ENCODE measurements at regions not wholly inside any gene's neighbourhood (a gene's known extent, or its start where the extent isn't known, plus 50 kb on each side); places are given as distances from the start of the nearest gene placed in this dataset.

GRCh38 chr12:24255920-24256665 is 306.6 kb upstream of the SOX5 start:
- no peak overlapping the region for H3K27ac ChIP-seq (ENCODE audit: control insufficient read depth, insufficient read depth, low read length)
- H3K9ac ChIP-seq (ENCODE audit: control insufficient read depth, extremely low read depth, insufficient read depth, low read length): no peak overlapping the region
- no peaks in the 10 kb centered on the region for H3K4me1 ChIP-seq (ENCODE audit: control insufficient read depth, extremely low read depth, insufficient read depth, low read length)
- no peak overlapping the region for H3K4me3 ChIP-seq (ENCODE audit: control insufficient read depth in 2 of 3, extremely low read depth in 1 of 3, insufficient read depth in 2 of 3, low read depth in 1 of 3, low read length in 3 of 3)
- no peak overlapping the region for H3K4me2 ChIP-seq (ENCODE audit: control insufficient read depth, extremely low read depth, insufficient read depth, low read depth, low read length)
- no peaks in the 10 kb centered on the region for H3K9me3 ChIP-seq (ENCODE audit: control insufficient read depth, low read depth, low read length)
- H3K9me1 ChIP-seq (ENCODE audit: control insufficient read depth, extremely low read depth, insufficient read depth, low read length): no peaks in the 10 kb centered on the region
- no peak for DNase-seq (ENCODE audit: low read depth, low spot score)
- H3K79me2 ChIP-seq (ENCODE audit: control insufficient read depth, insufficient read depth, low read length): no peaks in the 10 kb centered on the region
- no peak overlapping the region for H2AFZ ChIP-seq (ENCODE audit: control insufficient read depth, low read length)
- dilution Hi-C loops (cut with MboI; ENCODE audit: extremely low pct_ligation_motif_present, low sequenced_read_pairs): no loop called here
- no peak for TF ChIP-seq EZH2 (IDR thresholded peaks at IDR 0.05; ENCODE audit: low read length)
- TF ChIP-seq, protein P1, sequence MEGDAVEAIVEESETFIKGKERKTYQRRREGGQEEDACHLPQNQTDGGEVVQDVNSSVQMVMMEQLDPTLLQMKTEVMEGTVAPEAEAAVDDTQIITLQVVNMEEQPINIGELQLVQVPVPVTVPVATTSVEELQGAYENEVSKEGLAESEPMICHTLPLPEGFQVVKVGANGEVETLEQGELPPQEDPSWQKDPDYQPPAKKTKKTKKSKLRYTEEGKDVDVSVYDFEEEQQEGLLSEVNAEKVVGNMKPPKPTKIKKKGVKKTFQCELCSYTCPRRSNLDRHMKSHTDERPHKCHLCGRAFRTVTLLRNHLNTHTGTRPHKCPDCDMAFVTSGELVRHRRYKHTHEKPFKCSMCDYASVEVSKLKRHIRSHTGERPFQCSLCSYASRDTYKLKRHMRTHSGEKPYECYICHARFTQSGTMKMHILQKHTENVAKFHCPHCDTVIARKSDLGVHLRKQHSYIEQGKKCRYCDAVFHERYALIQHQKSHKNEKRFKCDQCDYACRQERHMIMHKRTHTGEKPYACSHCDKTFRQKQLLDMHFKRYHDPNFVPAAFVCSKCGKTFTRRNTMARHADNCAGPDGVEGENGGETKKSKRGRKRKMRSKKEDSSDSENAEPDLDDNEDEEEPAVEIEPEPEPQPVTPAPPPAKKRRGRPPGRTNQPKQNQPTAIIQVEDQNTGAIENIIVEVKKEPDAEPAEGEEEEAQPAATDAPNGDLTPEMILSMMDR (optimal IDR thresholded peaks at IDR 0.05 in 1 of 3, IDR thresholded peaks at IDR 0.05 in 1 of 3, conservative IDR thresholded peaks at IDR 0.05 in 1 of 3; ENCODE audit: extremely low read depth in 1 of 3, insufficient read depth in 2 of 3, low read length in 3 of 3): no peak
- no peaks in the 10 kb centered on the region for H3K36me3 ChIP-seq (ENCODE audit: control insufficient read depth in 2 of 2, extremely low read depth in 1 of 2, insufficient read depth in 2 of 2, low read length in 2 of 2)
- no peak for FAIRE-seq
- no peaks in the 10 kb centered on the region for H4K20me1 ChIP-seq (ENCODE audit: control insufficient read depth, extremely low read depth, insufficient read depth, low read length)
- no peaks in the 10 kb centered on the region for H3K27me3 ChIP-seq (ENCODE audit: control insufficient read depth, extremely low read depth, insufficient read depth, low read length)

DNA sequence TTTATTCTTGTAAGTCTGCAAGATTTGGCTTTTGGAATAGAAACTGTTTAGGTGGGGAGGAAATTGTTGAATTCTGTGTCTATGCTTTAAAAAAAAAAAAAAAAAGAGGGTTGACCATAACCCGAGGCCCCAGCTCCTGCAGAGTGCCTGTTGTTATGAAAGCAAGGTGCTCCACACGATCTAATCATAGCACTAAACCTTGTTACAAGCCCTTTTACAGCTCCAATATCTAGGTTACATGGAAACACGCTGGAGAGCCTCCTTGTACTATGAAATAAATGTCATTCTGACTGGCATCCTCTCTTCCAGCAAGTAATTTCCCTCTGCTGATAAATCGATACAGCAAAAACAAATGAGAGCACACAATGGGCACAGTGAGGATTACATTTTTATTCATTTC is 303.1 kb upstream of the SOX5 start:
- no peaks in the 10 kb centered on the region for H3K4me1 ChIP-seq (ENCODE audit: control insufficient read depth, extremely low read depth, insufficient read depth, low read length)

More for the DNA sequence above, 303.1 kb upstream of the SOX5 start:
- no peaks in the 10 kb centered on the region for H3K36me3 ChIP-seq (ENCODE audit: control insufficient read depth in 2 of 2, extremely low read depth in 1 of 2, insufficient read depth in 2 of 2, low read length in 2 of 2)
- no peaks in the 10 kb centered on the region for H3K27me3 ChIP-seq (ENCODE audit: control insufficient read depth, extremely low read depth, insufficient read depth, low read length)
- H4K20me1 ChIP-seq (ENCODE audit: control insufficient read depth, extremely low read depth, insufficient read depth, low read length): no peaks in the 10 kb centered on the region
- no peak overlapping the region for H3K27ac ChIP-seq (ENCODE audit: control insufficient read depth, insufficient read depth, low read length)
- no peaks in the 10 kb centered on the region for H3K9me3 ChIP-seq (ENCODE audit: control insufficient read depth, low read depth, low read length)
- dilution Hi-C loops (cut with MboI; ENCODE audit: extremely low pct_ligation_motif_present, low sequenced_read_pairs): no loop called here
- DNase-seq (ENCODE audit: low read depth, low spot score) (no peak), FAIRE-seq (no peak)
- no peak overlapping the region for H3K4me3 ChIP-seq (ENCODE audit: control insufficient read depth in 2 of 3, extremely low read depth in 1 of 3, insufficient read depth in 2 of 3, low read depth in 1 of 3, low read length in 3 of 3)
- H2AFZ ChIP-seq (ENCODE audit: control insufficient read depth, low read length): no peak overlapping the region
- no peaks in the 10 kb centered on the region for H3K9me1 ChIP-seq (ENCODE audit: control insufficient read depth, extremely low read depth, insufficient read depth, low read length)
- no peak overlapping the region for H3K9ac ChIP-seq (ENCODE audit: control insufficient read depth, extremely low read depth, insufficient read depth, low read length)
- no peak overlapping the region for H3K4me2 ChIP-seq (ENCODE audit: control insufficient read depth, extremely low read depth, insufficient read depth, low read depth, low read length)
- TF ChIP-seq, protein P1 (optimal IDR thresholded peaks at IDR 0.05 in 1 of 3, IDR thresholded peaks at IDR 0.05 in 1 of 3, conservative IDR thresholded peaks at IDR 0.05 in 1 of 3; ENCODE audit: extremely low read depth in 1 of 3, insufficient read depth in 2 of 3, low read length in 3 of 3): no peak
- H3K79me2 ChIP-seq (ENCODE audit: control insufficient read depth, insufficient read depth, low read length): no peaks in the 10 kb centered on the region

Measured in keratinocyte (primary cell).